WTC11 (cell line): ENCODE measurements at regions not wholly inside any gene's neighbourhood (a gene's known extent, or its start where the extent isn't known, plus 50 kb on each side); places are given as distances from the start of the nearest gene placed in this dataset.

ENCODE experiments used
- CTCF ChIP-seq: fragments of 200-600 bp; IDR thresholded peaks from 2 replicates; pipeline ENCODE4 v1.8.0; 2022; ENCODE audit warnings: antibody characterized with exemption
- ERG ChIP-seq: fragments of 250-450 bp; sonication (Bioruptor Pico); IDR thresholded peaks from 2 replicates; pipeline ENCODE4 v1.8.0; 2021; ENCODE audit warnings: mild to moderate bottlenecking
- GABPB1 ChIP-seq: sonication (generic); formaldehyde crosslinking; IDR thresholded peaks from 2 replicates; pipeline ENCODE4 v1.8.1; 2023; ENCODE audit warnings: mild to moderate bottlenecking, missing genetic modification reagents

- TF ChIP-seq GABPB1 (CRISPR knock-in tag) (no peak), CTCF (no peak), ERG (CRISPR knock-in tag) (no peak)
Measured at GRCh38 chr10:123550675-123551096, 115.5 kb upstream of the GPR26 start.
